ENCODE measurements at regions not wholly inside any gene's neighbourhood (a gene's known extent, or its start where the extent isn't known, plus 50 kb on each side); places are given as distances from the start of the nearest gene placed in this dataset.

- TF ChIP-seq USF2 (IDR thresholded peaks at IDR 0.05; ENCODE audit: borderline replicate concordance, low read depth, low read length) (no peak), ZNF592 (IDR thresholded peaks at IDR 0.05) (no peak), EZH2 (IDR thresholded peaks at IDR 0.05; ENCODE audit: borderline replicate concordance, control insufficient read depth, low read depth, low read length) (no peak), TARDBP (IDR thresholded peaks at IDR 0.05; ENCODE audit: borderline replicate concordance) (no peak), KLF5 (IDR thresholded peaks at IDR 0.05; ENCODE audit: partially characterized antibody) (no peak), BHLHE40 (IDR thresholded peaks at IDR 0.05; ENCODE audit: borderline replicate concordance in 1 of 2, low read depth in 2 of 2, low read length in 1 of 2) (no peak), RAD21 (IDR thresholded peaks at IDR 0.05; ENCODE audit: insufficient read depth, low read depth, low read length) (no peak), CTCF (IDR thresholded peaks at IDR 0.05 in 2 of 3, conservative IDR thresholded peaks at IDR 0.05 in 1 of 3; ENCODE audit: control insufficient read depth in 2 of 3, extremely low read depth in 1 of 3, insufficient read depth in 1 of 3, low read depth in 3 of 3, low read length in 3 of 3) (no peak), USF1 (IDR thresholded peaks at IDR 0.05; ENCODE audit: borderline replicate concordance, extremely low read length, insufficient read depth, low read depth, low read length) (no peak), MYC (IDR thresholded peaks at IDR 0.05; ENCODE audit: insufficient read depth, insufficient read length, insufficient replicate concordance, low read length, severe bottlenecking) (no peak)
Measured at GRCh38 chr2:71895320-71896161, 252.1 kb downstream of the CYP26B1 start.

Data from GM12878 (cell line).